NB4 (cell line): ENCODE measurements at regions not wholly inside any gene's neighbourhood (a gene's known extent, or its start where the extent isn't known, plus 50 kb on each side); places are given as distances from the start of the nearest gene placed in this dataset.

Experiments
- MAX ChIP-seq: IDR thresholded peaks from 2 replicates; pipeline ENCODE4 v1.6.1; 2011; ENCODE audit warnings: low read depth, low read length
- MYC ChIP-seq: IDR thresholded peaks from 2 replicates; pipeline ENCODE4 v1.6.1; 2011; ENCODE audit warnings: low read depth, low read length
- POLR2A ChIP-seq: IDR thresholded peaks from 2 replicates; pipeline ENCODE4 v1.6.1; 2011; ENCODE audit warnings: mild to moderate bottlenecking; ENCODE audit not compliant: insufficient read length; ENCODE audit errors: extremely low read depth
- TF ChIP-seq, protein P1 (sequence below): IDR thresholded peaks from one replicate; pipeline ENCODE4 v1.5.1; 2012; ENCODE audit warnings: low read depth, low read length

DNA sequence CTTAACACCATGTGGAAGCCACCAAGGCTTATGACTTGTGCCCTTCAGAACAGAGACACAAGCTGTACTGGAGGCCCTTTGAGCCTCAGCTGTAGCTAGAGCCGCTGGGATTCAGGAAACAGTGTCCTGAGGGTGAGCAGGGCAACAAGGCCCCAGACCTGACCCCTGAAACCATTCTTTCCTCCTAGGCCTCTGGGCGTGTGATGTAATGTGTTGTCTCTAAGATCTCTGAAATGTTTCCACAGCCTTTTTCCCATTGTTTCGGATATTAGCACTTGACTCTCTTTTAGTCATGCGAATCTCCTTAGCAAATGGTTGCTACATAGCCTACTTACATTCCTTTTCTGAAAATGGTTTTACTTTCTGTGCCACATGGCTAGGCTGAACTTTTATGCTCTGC lies 114.9 kb downstream of the CD8B2 start:
- TF ChIP-seq, protein P1, sequence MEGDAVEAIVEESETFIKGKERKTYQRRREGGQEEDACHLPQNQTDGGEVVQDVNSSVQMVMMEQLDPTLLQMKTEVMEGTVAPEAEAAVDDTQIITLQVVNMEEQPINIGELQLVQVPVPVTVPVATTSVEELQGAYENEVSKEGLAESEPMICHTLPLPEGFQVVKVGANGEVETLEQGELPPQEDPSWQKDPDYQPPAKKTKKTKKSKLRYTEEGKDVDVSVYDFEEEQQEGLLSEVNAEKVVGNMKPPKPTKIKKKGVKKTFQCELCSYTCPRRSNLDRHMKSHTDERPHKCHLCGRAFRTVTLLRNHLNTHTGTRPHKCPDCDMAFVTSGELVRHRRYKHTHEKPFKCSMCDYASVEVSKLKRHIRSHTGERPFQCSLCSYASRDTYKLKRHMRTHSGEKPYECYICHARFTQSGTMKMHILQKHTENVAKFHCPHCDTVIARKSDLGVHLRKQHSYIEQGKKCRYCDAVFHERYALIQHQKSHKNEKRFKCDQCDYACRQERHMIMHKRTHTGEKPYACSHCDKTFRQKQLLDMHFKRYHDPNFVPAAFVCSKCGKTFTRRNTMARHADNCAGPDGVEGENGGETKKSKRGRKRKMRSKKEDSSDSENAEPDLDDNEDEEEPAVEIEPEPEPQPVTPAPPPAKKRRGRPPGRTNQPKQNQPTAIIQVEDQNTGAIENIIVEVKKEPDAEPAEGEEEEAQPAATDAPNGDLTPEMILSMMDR = no peak
- no peak for TF ChIP-seq POLR2A
- TF ChIP-seq MAX = no peak
- TF ChIP-seq MYC = no peak
